ENCODE measurements at regions not wholly inside any gene's neighbourhood (a gene's known extent, or its start where the extent isn't known, plus 50 kb on each side); places are given as distances from the start of the nearest gene placed in this dataset.
"Not testable (repeated sequence)": the region's sequence is repeated elsewhere in the genome, so short reads cannot be mapped to it uniquely, and the experiment has no call there.

DNA sequence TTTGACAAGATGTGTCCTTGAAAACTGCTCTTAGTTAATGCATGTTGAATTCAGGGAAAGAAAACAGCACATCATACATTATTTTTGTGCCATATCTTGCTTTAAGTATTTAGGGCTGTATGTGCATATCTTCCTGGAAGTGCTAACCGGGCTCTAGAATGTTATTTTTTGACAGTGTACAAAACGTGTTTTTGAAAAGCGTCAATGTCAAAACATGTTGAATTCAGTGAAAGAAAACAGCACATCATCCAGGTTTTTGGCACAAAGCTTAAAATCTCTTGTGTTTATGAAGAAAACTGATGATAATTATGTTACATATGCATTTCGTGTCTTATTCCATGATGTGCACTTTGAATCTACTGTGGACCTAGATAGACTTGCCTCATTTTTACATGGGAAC, 82.7 kb downstream of the ASCL4 start:
- H3K36me3 ChIP-seq: no peaks in the 10 kb centered on the region
- H3K27me3 ChIP-seq: no peaks in the 10 kb centered on the region
- WGBS, 3 donors: 6 to 27% (median 10%) methylated on average over 4 of the region's 4 CpGs
- no peak overlapping the region for H3K4me3 ChIP-seq
- no peak overlapping the region for H3K27ac ChIP-seq
- no peak for DNase-seq
- no peak for TF ChIP-seq EP300 (IDR thresholded peaks at IDR 0.05)
- no peak for TF ChIP-seq CTCF (IDR thresholded peaks at IDR 0.05)
- TF ChIP-seq POLR2A (IDR thresholded peaks at IDR 0.05): no peak
- intact Hi-C loops (cut with DNase I): no loop called here
- no peaks in the 10 kb centered on the region for H3K4me1 ChIP-seq (ENCODE audit: insufficient read depth)
- H3K9me3 ChIP-seq: no peaks in the 10 kb centered on the region

DNA sequence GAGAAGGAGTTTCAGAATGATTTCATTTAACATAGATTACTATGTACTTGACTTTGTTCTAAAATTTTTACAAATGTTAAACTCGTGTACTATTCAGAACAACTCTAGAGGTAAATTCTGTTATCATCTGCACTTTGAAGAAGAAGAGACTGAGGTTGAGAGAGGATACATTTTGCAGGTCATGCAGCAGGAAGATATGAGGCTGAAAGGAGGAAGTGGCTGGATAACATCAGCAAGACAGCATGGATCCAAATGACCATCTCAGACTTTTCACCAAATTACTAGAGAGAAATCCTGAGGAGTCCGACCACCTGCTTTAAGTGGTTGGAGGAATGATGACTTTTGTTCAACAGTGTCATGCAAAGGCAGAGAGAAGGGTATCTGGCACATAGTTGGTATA, 84.9 kb downstream of the ASCL4 start:
- Histone ChIP-seq H3K4me3 (no peak overlapping the region), H3K27me3 (no peaks in the 10 kb centered on the region)
- intact Hi-C loops (cut with DNase I): no loop called here

DNA sequence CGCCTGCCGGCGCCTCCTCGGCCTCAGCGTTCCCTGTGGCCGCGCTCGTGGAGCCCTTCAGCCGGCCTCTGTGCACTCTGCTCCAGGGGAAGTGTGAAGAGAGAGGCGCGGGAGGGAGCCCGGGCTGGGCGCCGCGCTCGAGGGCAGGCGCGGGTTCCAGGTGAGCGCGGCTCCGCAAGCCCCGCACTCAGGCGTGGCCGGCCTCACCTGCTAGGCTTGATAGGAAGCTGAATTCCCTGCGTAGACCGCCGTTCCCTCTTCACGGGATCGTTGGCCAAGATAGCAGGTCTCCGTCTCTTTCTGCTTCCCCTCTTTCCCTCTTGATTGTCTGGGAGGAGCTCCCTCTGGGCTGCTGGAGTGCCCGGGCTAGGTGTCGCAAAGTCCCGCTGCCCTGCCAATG, 89.7 kb downstream of the ASCL4 start:
- Histone ChIP-seq H3K4me3 (no peak overlapping the region), H3K27me3 (no peaks in the 10 kb centered on the region), H3K36me3 (no peaks in the 10 kb centered on the region), H3K27ac (no peak overlapping the region), H3K4me1 (ENCODE audit: insufficient read depth) (no peaks in the 10 kb centered on the region), H3K9me3 (no peaks in the 10 kb centered on the region)
- 13 to 26% (median 20%) methylated on average over 26 to 33 of the region's 33 CpGs for WGBS, 3 donors
- DNase-seq: no peak
- no peak for TF ChIP-seq POLR2A (IDR thresholded peaks at IDR 0.05)
- TF ChIP-seq CTCF (IDR thresholded peaks at IDR 0.05): no peak
- no peak for TF ChIP-seq EP300 (IDR thresholded peaks at IDR 0.05)
- intact Hi-C loops (cut with DNase I): no loop called here

More for the DNA sequence above, 84.9 kb downstream of the ASCL4 start:
- DNase-seq: no peak
- H3K9me3 ChIP-seq: no peaks in the 10 kb centered on the region
- 55 to 57% (median 56%) methylated on average over 2 of the region's 2 CpGs for WGBS, 3 donors
- H3K27ac ChIP-seq: no peak overlapping the region
- no peak for TF ChIP-seq EP300 (IDR thresholded peaks at IDR 0.05)
- TF ChIP-seq POLR2A (IDR thresholded peaks at IDR 0.05): no peak
- no peak for TF ChIP-seq CTCF (IDR thresholded peaks at IDR 0.05)
- H3K36me3 ChIP-seq: no peaks in the 10 kb centered on the region
- no peaks in the 10 kb centered on the region for H3K4me1 ChIP-seq (ENCODE audit: insufficient read depth)

DNA sequence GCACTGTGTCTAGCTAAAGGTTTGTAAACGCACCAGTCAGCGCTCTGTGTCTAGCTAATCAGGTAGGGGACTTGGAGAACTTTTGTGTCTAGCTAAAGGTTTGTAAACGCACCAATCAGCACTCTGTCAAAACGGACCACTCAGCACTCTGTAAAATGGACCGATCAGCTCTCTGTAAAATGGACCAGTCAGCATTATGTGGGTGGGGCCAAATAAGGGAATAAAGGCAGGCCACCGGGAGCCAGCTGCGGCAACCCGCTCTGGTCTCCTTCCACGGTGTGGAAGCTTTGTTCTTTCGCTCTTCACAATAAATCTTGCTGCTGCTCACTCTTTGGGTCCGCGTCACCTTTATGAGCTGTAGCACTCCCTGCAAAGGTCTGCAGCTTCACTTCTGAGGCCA, 90.2 kb downstream of the ASCL4 start:
- H3K36me3 ChIP-seq; DNase-seq; H3K27me3 ChIP-seq; H3K4me3 ChIP-seq; H3K9me3 ChIP-seq; H3K4me1 ChIP-seq (ENCODE audit: insufficient read depth); H3K27ac ChIP-seq; intact Hi-C loops (cut with DNase I): not testable (repeated sequence)
- WGBS, 3 donors: 56 to 74% (median 74%) methylated on average over 12 of the region's 12 CpGs

DNA sequence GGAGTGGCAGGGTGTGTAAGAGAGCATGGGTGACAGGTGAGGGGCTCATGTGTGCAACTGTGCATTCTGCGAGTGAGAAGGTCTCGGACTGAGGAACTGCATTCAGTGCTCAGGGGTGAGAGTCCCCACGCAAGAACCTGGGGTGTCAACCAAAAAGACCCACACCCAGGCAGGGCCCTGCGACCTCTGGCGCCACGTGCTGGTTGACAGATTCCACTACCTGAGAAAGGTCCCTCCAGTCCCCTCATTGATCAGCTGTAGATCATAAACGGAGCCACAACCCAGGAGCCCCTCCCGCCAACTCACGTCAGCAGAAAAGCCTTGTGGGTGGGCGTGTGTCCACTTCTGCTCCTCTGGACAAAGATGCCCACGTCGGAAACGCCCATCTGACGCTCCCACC, 98.7 kb downstream of the ASCL4 start:
- DNase-seq: no peak
- Histone ChIP-seq H3K27me3 (no peaks in the 10 kb centered on the region), H3K36me3 (no peaks in the 10 kb centered on the region), H3K27ac (no peak overlapping the region), H3K4me3 (no peak overlapping the region), H3K9me3 (no peaks in the 10 kb centered on the region), H3K4me1 (ENCODE audit: insufficient read depth) (no peaks in the 10 kb centered on the region)
- TF ChIP-seq EP300 (IDR thresholded peaks at IDR 0.05): no peak
- no peak for TF ChIP-seq CTCF (IDR thresholded peaks at IDR 0.05)
- TF ChIP-seq POLR2A (IDR thresholded peaks at IDR 0.05): no peak
- 50 to 54% (median 50%) methylated on average over 14 of the region's 14 CpGs for WGBS, 3 donors
- intact Hi-C loops (cut with DNase I): no loop called here

Data from ovary (tissue), 7 donors.